Astrocyte of the spinal cord (primary cell): ENCODE measurements at regions not wholly inside any gene's neighbourhood (a gene's known extent, or its start where the extent isn't known, plus 50 kb on each side); places are given as distances from the start of the nearest gene placed in this dataset.

Experiments
- DNase-seq: peaks from one replicate; pipeline ENCODE4 v3.0.0; 2011; ENCODE audit warnings: low read depth, low spot score
- H3K4me3 ChIP-seq: 2 replicates; pipeline ENCODE4 v1.5.1; 2011; ENCODE audit warnings: low read depth, mild to moderate bottlenecking, low read length, moderate library complexity
- CTCF ChIP-seq: IDR thresholded peaks from 2 replicates; pipeline ENCODE4 v1.5.1; 2012; ENCODE audit warnings: low read depth, mild to moderate bottlenecking, low read length, inconsistent platforms
- in situ Hi-C: cut with HindIII; loops from 2 replicates; pipeline ENCODE4 v1.10.0; 2017; ENCODE audit warnings: low sequenced_read_pairs

GRCh38 chr5:110338341-110339083 lies 388.0 kb downstream of the TMEM232 start:
- H3K4me3 ChIP-seq: no peak overlapping the region
- DNase-seq: no peak
- no peak for TF ChIP-seq CTCF
- in situ Hi-C loops: no loop called here

- in situ Hi-C loops: no loop called here
- no peak for TF ChIP-seq CTCF
- H3K4me3 ChIP-seq: no peak overlapping the region
- DNase-seq: no peak
Observed at GRCh38 chr5:110339399-110339798, 387.1 kb downstream of the TMEM232 start.

GRCh38 chr5:110341836-110342235 lies 384.6 kb downstream of the TMEM232 start:
- no peak for TF ChIP-seq CTCF
- H3K4me3 ChIP-seq: no peak overlapping the region
- in situ Hi-C loops: no loop called here
- DNase-seq: no peak

- no peak for DNase-seq
- no peak for TF ChIP-seq CTCF
- H3K4me3 ChIP-seq: no peak overlapping the region
- in situ Hi-C loops: no loop called here
Observed at GRCh38 chr5:110342683-110343082, 383.8 kb downstream of the TMEM232 start.

GRCh38 chr5:110343616-110344015 lies 382.9 kb downstream of the TMEM232 start:
- in situ Hi-C loops: no loop called here
- H3K4me3 ChIP-seq: no peak overlapping the region
- DNase-seq: no peak
- TF ChIP-seq CTCF: no peak

GRCh38 chr5:110345623-110346022 lies 380.8 kb downstream of the TMEM232 start:
- in situ Hi-C loops: no loop called here
- no peak overlapping the region for H3K4me3 ChIP-seq
- no peak for DNase-seq
- no peak for TF ChIP-seq CTCF
